C4-2B (cell line): ENCODE measurements at regions not wholly inside any gene's neighbourhood (a gene's known extent, or its start where the extent isn't known, plus 50 kb on each side); places are given as distances from the start of the nearest gene placed in this dataset.

Experiments
- H3K27ac ChIP-seq: fragments of 450-650 bp; 2 replicates; pipeline ENCODE4 v1.5.1; 2017
- ZFX ChIP-seq: fragments of 450-650 bp; IDR thresholded peaks from 2 replicates; pipeline ENCODE4 v1.6.1; 2017
- TF ChIP-seq, protein P1 (sequence below): fragments of 450-650 bp; conservative IDR thresholded peaks from 2 replicates; pipeline ENCODE4 v1.5.1; 2017; ENCODE audit warnings: mild to moderate bottlenecking

DNA sequence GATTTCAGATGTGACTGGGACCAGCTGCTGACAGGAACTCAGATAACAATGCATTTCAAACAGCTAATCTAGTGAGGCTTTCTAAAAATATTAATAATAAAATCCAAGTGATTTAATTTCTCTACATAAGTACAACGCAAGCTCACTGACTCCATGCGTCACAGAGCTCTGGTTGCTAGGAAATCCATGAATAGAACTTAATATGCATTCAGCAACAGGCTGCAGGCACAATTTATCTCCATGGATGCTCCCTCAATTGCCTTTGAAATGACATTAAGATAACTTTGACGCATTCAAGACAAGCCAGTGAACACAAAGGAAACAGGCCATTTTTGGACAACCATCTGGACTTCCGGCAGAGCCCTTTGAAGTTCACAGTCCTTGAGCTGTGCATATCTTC is 118.7 kb upstream of the COL1A2 start:
- TF ChIP-seq, protein P1, sequence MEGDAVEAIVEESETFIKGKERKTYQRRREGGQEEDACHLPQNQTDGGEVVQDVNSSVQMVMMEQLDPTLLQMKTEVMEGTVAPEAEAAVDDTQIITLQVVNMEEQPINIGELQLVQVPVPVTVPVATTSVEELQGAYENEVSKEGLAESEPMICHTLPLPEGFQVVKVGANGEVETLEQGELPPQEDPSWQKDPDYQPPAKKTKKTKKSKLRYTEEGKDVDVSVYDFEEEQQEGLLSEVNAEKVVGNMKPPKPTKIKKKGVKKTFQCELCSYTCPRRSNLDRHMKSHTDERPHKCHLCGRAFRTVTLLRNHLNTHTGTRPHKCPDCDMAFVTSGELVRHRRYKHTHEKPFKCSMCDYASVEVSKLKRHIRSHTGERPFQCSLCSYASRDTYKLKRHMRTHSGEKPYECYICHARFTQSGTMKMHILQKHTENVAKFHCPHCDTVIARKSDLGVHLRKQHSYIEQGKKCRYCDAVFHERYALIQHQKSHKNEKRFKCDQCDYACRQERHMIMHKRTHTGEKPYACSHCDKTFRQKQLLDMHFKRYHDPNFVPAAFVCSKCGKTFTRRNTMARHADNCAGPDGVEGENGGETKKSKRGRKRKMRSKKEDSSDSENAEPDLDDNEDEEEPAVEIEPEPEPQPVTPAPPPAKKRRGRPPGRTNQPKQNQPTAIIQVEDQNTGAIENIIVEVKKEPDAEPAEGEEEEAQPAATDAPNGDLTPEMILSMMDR = no peak
- no peak for TF ChIP-seq ZFX
- H3K27ac ChIP-seq = no peak overlapping the region

DNA sequence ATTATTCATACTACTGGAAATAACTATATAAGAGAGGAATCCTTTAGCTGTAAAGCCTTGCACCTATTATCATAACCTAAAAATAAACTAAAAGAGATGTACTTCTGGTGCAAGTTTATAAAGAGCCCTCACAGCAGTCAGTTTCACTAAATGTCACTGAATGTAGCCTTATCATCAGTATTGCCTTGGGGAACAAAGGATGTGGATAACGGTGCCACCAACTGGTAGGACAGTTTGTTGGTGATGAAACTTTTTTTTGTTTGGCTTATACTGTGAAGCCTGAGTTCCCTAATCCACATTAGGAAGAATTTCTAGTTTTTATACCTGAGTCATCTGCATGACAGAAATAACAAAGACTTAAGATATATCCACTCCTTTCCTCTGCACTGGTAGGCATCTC is 117.9 kb upstream of the COL1A2 start:
- TF ChIP-seq ZFX = no peak
- no peak overlapping the region for H3K27ac ChIP-seq

DNA sequence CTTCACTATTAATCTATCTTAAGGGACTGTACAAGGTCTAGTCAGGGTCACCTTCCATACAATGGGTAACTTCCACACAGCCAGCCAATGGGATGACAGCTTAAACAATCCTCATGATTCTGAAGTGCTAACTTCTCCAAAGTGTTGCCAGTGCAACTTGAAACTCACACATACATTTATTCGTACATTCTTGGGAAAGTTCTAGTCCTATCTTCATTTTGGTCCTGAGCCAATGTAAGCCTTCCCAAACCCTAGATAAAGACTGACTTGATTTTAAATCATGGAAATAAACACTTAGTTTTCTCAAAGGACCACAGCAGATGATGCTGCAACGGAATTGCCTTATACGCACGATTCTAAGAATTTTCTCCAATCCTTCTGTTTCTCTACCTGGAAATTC is 117.5 kb upstream of the COL1A2 start:
- H3K27ac ChIP-seq = no peak overlapping the region
- no peak for TF ChIP-seq ZFX
- TF ChIP-seq, protein P1 = no peak

DNA sequence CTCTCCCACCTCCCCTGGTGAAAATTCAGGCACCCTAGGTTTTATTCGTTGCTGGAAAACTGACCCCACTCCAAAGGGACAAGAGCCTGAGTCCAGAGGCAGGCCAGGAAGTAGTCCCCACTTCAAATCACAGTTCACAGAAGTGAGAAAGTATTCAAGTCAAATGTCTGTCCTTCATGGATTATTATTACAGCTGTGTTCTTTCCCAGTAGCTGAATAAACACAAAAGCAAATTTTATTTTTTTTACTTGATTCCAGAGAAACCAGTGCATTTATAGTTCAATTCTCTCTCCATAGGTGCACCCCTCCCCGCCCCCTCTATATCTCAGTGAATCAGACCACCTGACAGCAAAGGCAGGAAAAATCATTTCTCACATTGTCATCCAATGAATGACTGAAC is 113.8 kb upstream of the COL1A2 start:
- TF ChIP-seq, protein P1 = no peak
- no peak for TF ChIP-seq ZFX
- no peak overlapping the region for H3K27ac ChIP-seq

DNA sequence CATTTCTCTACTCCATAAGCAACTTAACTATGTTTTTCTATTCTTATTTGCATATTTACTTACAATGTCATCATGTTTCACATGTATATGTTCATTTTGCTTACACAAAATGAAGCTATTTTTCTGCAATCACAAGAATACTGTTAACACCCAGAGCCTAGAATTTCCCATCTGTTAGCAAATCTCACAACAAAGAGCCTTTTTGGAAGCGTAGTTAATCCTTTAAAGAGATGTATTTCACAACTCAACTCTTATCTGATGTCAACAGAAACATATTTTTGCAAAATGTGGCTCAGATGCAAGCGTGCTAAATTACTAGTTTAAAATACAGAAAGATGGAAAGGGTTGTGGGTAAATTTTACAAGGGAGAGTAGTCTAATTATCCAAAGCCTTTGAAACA is 110.6 kb upstream of the COL1A2 start:
- TF ChIP-seq, protein P1 = no peak
- TF ChIP-seq ZFX = no peak

DNA sequence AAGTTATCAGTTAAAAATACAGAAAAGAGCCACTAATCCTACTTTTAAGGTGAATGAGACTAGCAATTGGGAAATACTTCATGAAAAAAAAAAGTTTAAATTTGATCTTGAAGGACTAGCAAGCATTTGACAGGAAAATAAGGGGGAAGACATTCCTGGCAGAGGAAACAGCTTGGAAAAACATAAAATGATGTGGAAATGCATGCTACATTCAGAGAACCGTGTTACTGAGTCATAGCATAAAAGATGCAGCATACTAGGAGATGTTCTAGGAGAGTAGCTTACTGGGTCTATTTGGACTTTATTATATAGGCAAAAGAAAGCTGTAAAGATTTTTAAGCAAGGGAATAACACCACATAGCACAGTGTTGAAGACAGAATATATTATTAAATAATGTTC is 108.6 kb upstream of the COL1A2 start:
- TF ChIP-seq ZFX = no peak
- TF ChIP-seq, protein P1 = no peak
- no peak overlapping the region for H3K27ac ChIP-seq

More for the DNA sequence above, 110.6 kb upstream of the COL1A2 start:
- no peak overlapping the region for H3K27ac ChIP-seq

DNA sequence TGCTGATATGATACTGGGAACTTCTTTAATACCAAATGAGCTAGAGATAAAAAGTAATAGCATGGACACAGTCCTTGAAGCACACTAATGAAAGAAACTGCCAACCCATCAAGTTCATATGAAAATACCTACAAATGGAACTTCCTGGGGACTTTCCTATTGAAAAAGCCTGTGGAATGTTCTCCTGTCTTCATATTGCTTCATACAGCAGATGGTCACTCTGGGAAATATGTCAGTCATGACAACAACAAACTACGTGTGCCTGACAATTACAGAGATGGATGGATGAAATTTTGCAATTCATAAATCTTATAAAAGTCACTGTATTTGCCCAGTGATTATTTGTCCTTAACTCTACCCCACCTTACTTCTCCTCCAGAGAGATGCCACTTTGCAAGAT is 106.6 kb upstream of the COL1A2 start:
- no peak overlapping the region for H3K27ac ChIP-seq
- TF ChIP-seq, protein P1 = no peak
- no peak for TF ChIP-seq ZFX

DNA sequence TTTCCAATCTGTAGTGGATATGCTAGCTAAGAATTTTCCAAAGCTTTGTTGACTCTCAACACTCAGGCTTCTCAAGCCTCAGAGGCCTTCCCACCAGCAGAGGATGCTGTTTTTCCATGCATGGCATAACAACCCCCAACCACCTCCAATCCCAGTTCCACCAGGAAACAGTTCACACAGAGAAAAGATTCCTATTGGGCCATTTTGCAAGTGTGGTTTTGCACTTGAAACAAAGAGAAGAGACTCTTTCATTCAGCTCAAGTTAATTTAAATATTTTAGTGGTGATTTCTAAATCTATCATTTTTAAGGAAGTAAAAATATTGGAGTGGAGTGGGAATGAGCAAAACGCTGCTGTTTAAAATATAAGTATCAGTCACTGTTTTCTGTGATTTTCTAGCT is 105.6 kb upstream of the COL1A2 start:
- H3K27ac ChIP-seq = no peak overlapping the region
- TF ChIP-seq, protein P1 = peak; percentile 85
- no peak for TF ChIP-seq ZFX
